HG03135 (cell line): ENCODE measurements at regions not wholly inside any gene's neighbourhood (a gene's known extent, or its start where the extent isn't known, plus 50 kb on each side); places are given as distances from the start of the nearest gene placed in this dataset.
"Not testable (repeated sequence)": the region's sequence is repeated elsewhere in the genome, so short reads cannot be mapped to it uniquely, and the experiment has no call there.

Experiments
- ATAC-seq: cut with Tn5 transposase; IDR thresholded peaks from one replicate; pipeline ENCODE4 v1.9.1; 2021; ENCODE audit warnings: mild to moderate bottlenecking, moderate library complexity; ENCODE audit not compliant: unreplicated experiment

DNA sequence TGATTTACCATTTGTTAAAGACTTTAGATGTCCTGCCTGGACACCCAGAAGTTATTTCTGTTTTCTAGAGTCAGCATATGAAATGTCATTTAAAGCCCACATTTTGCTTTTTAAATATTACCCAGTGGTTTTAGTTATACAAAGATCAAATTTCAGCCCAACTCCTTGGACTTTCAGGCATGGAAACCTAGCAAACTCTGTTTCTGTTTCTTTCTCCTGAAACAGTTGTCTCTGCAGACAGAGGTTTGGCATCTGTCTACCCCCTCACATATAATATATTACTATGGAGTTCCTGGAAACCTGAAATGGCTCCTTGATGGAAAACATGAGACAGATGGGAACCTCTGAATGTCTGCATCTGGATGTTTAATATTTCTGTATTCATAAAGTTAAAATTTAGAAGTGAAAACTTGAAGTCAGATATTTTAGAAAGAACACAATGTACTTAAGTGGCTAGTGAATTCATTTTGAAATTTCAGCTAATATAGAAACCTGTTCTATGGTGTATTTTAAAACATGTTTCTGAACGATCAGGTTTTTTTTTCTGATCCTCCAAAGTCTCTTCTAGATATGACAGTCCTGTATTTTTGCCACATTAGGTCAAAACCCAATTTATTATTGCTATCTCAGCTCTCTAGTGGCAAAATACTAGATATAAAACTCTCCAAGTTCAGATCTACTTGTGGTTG lies 743.3 kb downstream of the CD109 start:
- no peak for ATAC-seq

DNA sequence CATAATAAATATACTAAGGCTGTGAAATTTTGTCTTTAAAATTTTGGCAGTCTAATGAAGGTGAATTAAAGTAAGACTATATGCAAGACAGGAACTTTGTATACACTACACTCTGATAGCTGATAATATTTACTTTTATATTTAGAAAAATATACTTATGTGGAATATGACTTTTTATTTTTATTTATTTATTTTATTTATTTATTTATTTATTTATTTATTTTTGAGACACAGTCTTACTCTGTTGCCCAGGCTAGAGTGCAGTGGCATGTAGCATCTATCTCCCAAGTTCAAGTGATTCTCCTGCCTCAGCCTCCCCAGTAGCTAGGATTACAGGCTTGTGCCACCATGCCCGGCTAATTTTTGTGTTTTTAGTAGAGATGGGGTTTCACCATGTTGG lies 742.4 kb downstream of the CD109 start:
- ATAC-seq = not testable (repeated sequence)

- ATAC-seq = no peak
Measured at GRCh38 chr6:74434171-74434570, 738.2 kb downstream of the CD109 start.

DNA sequence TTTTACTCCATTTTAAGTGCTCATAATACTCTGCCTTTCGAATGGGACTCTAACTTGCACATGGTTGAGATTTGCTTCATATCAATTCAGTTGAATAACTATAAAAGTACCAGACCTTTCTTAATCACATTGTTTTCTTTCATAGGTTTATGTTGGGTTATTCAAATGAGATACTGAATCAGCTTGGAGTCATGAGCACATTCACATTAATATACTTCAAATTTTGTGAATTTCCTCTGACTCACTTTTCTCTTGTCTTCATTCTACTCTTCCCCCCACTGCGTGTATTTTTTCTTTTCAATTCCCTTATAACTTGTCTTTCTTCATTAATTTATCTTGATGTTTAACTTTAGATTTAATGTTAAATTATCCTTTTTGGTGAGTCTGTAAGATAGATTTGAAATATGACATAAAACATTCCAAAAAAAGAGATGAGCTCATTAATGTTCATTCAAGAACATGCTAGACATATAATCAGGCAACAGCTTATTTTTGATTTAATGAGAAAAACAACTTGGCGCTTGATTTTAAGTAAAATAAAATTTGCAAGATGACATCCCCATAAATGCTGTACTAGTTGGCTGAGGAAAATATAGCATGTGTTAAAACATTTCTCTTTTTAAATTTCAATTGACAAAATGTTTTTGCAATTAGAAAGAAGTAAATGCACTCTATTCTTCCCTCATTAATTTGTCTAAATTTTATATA lies 736.0 kb downstream of the CD109 start:
- no peak for ATAC-seq

- no peak for ATAC-seq
Measured at GRCh38 chr6:74420221-74420620, 724.2 kb downstream of the CD109 start.

DNA sequence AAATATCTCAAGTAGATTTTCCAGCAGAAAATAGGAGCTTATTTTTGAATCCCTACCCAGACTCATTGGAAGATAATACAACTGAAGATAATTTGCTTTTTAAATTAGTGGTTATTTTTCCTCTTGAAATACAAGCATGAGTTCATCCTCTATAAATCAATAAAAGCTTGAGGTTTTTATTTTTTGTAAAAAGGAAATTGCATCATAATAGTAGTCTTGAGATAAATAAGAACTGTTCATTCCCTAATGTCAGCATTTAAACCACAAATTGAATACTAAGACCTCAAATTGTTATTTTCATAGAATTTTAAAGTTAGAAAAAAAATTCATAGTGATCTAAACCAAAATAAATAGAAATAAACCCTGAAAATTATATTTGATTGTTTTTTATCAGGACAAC lies 719.1 kb downstream of the CD109 start:
- ATAC-seq = no peak

DNA sequence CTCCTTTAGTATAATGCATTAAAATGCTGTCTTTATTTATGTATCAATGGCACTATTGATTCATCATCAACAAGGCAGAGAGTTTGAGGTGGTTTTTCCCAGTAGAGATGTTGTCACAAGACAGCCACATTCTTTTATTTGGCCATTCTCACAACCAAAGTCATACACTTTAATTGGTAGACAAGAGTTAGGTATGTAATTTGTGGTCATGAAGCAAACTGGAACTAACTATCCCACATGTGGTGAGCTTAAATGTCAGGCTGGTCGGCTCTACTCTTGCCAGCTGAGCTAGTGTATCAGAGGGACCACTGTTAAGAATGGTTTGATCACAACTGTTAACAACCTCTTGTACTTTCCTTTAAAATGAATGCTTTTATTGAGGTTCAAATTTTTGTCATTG lies 714.6 kb downstream of the CD109 start:
- ATAC-seq = no peak

- peak; percentile 85 for ATAC-seq
Measured at GRCh38 chr6:74409447-74409846, 713.4 kb downstream of the CD109 start.

GRCh38 chr6:74408844-74409243 lies 712.8 kb downstream of the CD109 start:
- no peak for ATAC-seq

GRCh38 chr6:74404366-74404765 lies 708.4 kb downstream of the CD109 start:
- no peak for ATAC-seq

DNA sequence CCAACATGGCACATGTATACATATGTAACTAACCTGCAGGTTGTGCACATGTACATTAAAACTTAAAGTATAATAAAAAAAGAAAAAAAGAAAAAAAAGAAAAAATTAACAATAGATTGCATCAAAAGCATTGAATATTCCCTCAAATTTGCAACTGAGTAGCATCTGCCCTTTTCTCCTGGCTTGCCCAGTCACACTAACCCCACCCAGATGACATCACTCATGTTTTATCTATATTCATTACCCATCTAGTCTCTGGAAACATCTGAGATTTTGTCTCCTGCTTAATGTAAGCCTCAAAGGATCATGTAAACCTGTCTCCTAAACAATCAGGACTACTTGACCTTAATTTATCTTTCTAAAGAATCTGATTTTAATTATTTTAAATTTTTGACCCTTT lies 706.8 kb downstream of the CD109 start:
- ATAC-seq = no peak

- not testable (repeated sequence) for ATAC-seq
Measured at GRCh38 chr6:74378437-74378836, 682.4 kb downstream of the CD109 start.

GRCh38 chr6:74369556-74369993 lies 673.6 kb downstream of the CD109 start:
- no peak for ATAC-seq

- ATAC-seq = no peak
Measured at GRCh38 chr6:74368746-74369145, 672.7 kb downstream of the CD109 start.

GRCh38 chr6:74366634-74367033 lies 670.6 kb downstream of the CD109 start:
- no peak for ATAC-seq

DNA sequence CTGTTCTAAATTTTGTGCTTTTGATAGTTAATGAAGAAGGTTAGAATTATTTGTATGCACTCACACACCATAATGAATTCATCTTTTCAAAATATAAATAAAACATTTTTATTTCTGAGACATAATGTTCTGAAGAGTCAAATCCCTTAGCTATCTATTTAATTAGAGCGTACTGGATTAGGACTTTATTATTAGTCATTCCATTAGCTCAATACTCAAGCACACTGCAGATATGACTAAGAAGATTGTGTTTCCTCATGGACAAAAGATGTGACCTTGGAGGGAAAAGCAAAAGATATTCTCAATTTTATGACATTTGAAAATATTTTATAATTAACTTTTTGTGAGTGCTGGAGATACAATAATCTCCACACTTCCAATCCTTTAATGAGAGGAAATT lies 666.4 kb downstream of the CD109 start:
- ATAC-seq = no peak

DNA sequence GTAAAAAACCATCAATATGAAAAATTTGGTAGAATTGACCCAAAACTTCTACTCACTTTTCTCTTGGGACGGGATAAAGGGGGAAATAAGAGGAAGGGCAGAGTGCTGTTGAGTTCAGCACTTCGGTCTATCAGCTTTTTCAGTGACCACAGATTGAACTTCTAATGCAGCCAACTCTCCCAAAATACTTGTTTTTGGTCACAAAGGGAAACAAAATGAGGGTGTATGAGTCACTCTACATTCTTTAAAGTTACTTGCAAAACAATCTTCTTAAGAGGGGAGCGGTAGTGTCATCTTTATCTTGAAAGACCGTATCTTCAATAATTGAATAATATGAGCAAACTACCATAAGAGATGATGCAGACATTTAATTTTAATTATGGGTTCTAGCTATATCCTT lies 661.3 kb downstream of the CD109 start:
- no peak for ATAC-seq

- ATAC-seq = no peak
Measured at GRCh38 chr6:74356391-74356790, 660.4 kb downstream of the CD109 start.

GRCh38 chr6:74346936-74347535 lies 651.0 kb downstream of the CD109 start:
- ATAC-seq = no peak

GRCh38 chr6:74343804-74344203 lies 647.8 kb downstream of the CD109 start:
- ATAC-seq = no peak

GRCh38 chr6:74343321-74343720 lies 647.3 kb downstream of the CD109 start:
- not testable (repeated sequence) for ATAC-seq

GRCh38 chr6:74334722-74335121 lies 638.7 kb downstream of the CD109 start:
- ATAC-seq = no peak
